ENCODE measurements at regions not wholly inside any gene's neighbourhood (a gene's known extent, or its start where the extent isn't known, plus 50 kb on each side); places are given as distances from the start of the nearest gene placed in this dataset.

DNA sequence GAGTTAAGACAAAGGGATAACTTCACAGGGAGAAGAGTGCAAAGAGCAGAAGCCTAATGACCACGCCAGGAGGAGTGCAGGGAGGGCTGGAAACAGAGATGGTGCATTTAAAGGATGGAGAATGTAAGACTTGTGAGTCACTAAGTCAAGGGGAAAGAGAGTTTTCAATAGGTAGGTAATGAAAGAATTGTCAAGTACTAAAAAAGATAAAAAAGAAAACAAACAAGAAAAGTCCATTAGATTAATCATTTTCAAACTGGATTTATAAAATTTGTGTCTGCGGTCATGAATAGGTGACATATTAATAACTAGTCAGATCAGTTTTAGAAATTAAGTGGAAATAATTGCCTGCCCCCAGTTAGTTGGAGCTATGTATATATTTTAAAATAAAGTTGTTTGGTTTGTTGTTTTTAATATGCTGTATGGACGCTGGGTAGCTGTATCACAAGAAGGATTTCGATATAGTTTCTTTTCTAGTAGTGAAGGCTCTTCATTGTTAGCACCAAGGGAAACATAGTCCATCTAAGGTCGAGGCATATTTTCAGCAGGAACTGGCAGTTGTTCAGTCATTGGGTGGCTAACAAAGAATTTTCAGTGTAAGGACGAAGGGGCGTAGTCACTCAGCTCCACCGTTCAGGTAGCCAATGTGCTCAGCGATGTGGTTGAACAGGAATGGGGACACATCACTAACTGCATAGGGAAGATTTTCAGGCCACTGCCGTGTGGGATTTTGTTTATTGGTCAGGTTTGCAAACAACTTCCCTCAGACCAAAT lies 203.0 kb downstream of the TGFB2 start:
- TF ChIP-seq CTCF (conservative IDR thresholded peaks at IDR 0.05 in 1 of 2, IDR thresholded peaks at IDR 0.05 in 1 of 2; ENCODE audit: low read depth in 1 of 2, low read length in 2 of 2), result no peak
- no peak for TF ChIP-seq EZH2 (IDR thresholded peaks at IDR 0.05; ENCODE audit: low read length, missing control alignments)
